ENCODE measurements at regions not wholly inside any gene's neighbourhood (a gene's known extent, or its start where the extent isn't known, plus 50 kb on each side); places are given as distances from the start of the nearest gene placed in this dataset.

GRCh38 chr7:46756996-46757395, 824.9 kb downstream of the TNS3 start (continued):
- TF ChIP-seq, protein P1, sequence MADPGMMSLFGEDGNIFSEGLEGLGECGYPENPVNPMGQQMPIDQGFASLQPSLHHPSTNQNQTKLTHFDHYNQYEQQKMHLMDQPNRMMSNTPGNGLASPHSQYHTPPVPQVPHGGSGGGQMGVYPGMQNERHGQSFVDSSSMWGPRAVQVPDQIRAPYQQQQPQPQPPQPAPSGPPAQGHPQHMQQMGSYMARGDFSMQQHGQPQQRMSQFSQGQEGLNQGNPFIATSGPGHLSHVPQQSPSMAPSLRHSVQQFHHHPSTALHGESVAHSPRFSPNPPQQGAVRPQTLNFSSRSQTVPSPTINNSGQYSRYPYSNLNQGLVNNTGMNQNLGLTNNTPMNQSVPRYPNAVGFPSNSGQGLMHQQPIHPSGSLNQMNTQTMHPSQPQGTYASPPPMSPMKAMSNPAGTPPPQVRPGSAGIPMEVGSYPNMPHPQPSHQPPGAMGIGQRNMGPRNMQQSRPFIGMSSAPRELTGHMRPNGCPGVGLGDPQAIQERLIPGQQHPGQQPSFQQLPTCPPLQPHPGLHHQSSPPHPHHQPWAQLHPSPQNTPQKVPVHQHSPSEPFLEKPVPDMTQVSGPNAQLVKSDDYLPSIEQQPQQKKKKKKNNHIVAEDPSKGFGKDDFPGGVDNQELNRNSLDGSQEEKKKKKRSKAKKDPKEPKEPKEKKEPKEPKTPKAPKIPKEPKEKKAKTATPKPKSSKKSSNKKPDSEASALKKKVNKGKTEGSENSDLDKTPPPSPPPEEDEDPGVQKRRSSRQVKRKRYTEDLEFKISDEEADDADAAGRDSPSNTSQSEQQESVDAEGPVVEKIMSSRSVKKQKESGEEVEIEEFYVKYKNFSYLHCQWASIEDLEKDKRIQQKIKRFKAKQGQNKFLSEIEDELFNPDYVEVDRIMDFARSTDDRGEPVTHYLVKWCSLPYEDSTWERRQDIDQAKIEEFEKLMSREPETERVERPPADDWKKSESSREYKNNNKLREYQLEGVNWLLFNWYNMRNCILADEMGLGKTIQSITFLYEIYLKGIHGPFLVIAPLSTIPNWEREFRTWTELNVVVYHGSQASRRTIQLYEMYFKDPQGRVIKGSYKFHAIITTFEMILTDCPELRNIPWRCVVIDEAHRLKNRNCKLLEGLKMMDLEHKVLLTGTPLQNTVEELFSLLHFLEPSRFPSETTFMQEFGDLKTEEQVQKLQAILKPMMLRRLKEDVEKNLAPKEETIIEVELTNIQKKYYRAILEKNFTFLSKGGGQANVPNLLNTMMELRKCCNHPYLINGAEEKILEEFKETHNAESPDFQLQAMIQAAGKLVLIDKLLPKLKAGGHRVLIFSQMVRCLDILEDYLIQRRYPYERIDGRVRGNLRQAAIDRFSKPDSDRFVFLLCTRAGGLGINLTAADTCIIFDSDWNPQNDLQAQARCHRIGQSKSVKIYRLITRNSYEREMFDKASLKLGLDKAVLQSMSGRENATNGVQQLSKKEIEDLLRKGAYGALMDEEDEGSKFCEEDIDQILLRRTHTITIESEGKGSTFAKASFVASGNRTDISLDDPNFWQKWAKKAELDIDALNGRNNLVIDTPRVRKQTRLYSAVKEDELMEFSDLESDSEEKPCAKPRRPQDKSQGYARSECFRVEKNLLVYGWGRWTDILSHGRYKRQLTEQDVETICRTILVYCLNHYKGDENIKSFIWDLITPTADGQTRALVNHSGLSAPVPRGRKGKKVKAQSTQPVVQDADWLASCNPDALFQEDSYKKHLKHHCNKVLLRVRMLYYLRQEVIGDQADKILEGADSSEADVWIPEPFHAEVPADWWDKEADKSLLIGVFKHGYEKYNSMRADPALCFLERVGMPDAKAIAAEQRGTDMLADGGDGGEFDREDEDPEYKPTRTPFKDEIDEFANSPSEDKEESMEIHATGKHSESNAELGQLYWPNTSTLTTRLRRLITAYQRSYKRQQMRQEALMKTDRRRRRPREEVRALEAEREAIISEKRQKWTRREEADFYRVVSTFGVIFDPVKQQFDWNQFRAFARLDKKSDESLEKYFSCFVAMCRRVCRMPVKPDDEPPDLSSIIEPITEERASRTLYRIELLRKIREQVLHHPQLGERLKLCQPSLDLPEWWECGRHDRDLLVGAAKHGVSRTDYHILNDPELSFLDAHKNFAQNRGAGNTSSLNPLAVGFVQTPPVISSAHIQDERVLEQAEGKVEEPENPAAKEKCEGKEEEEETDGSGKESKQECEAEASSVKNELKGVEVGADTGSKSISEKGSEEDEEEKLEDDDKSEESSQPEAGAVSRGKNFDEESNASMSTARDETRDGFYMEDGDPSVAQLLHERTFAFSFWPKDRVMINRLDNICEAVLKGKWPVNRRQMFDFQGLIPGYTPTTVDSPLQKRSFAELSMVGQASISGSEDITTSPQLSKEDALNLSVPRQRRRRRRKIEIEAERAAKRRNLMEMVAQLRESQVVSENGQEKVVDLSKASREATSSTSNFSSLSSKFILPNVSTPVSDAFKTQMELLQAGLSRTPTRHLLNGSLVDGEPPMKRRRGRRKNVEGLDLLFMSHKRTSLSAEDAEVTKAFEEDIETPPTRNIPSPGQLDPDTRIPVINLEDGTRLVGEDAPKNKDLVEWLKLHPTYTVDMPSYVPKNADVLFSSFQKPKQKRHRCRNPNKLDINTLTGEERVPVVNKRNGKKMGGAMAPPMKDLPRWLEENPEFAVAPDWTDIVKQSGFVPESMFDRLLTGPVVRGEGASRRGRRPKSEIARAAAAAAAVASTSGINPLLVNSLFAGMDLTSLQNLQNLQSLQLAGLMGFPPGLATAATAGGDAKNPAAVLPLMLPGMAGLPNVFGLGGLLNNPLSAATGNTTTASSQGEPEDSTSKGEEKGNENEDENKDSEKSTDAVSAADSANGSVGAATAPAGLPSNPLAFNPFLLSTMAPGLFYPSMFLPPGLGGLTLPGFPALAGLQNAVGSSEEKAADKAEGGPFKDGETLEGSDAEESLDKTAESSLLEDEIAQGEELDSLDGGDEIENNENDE (IDR thresholded peaks at IDR 0.05; ENCODE audit: insufficient replicate concordance, low read length): no peak
- TF ChIP-seq CBX8 (IDR thresholded peaks at IDR 0.05; ENCODE audit: borderline replicate concordance, low read depth, low read length): no peak

All from H1 (cell line).